ENCODE measurements at regions not wholly inside any gene's neighbourhood (a gene's known extent, or its start where the extent isn't known, plus 50 kb on each side); places are given as distances from the start of the nearest gene placed in this dataset.

DNA sequence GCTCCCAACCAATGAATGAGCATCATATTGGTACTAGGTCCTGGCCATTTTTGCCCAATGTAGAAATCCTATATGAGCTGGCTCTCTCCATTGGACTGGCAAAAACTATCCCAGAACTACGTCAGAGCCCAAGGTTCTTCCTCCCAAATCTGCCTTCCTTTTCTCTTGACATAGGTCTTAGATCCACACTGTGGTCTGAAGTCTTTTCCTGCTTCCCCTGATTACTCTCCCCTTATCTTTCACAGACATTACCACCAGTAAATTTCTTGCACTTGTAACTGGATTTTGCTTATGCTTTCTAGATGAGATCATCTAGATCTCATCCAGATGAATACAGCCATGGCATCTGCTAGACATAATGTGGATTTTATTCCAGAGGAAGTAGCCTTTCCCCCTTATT is 141.2 kb upstream of the GADL1 start:
- TF ChIP-seq CTCF (IDR thresholded peaks at IDR 0.05) (no peak), EZH2phosphoT487 (IDR thresholded peaks at IDR 0.05) (no peak), EZH2 (IDR thresholded peaks at IDR 0.05) (no peak)

All from neural progenitor cell (in vitro differentiated cells).